Stimulated activated naive B cell treated with anti-CD40 and anti-IgM and Interleukin-4, amounts not matched to agents 10 μg/mL and 1 μg/mL and 100 μg/mL, for 72 hours (primary cell): ENCODE measurements at regions not wholly inside any gene's neighbourhood (a gene's known extent, or its start where the extent isn't known, plus 50 kb on each side); places are given as distances from the start of the nearest gene placed in this dataset.

ENCODE experiments used
- ATAC-seq, 2 donors: fragments of 150-1000 bp; cut with Tn5 transposase; replicated peaks; 2 replicates each; pipeline ENCODE4 v1.10.0; 2021; ENCODE audit warnings: moderate library complexity in 1 of 2
- DNase-seq: peaks from one replicate; pipeline ENCODE4 v3.0.0; 2021
- H3K27ac Mint-ChIP-seq: one replicate; pipeline ENCODE4 v1.8.0; 2022; ENCODE audit warnings: mild to moderate bottlenecking, mixed read lengths
- H3K27me3 Mint-ChIP-seq, 2 donors: one replicate each; pipeline ENCODE4 v1.8.0; 2022; ENCODE audit warnings: mixed read lengths in 2 of 2
- H3K36me3 Mint-ChIP-seq, 2 donors: one replicate each; pipeline ENCODE4 v1.8.0; 2022; ENCODE audit warnings: mixed read lengths in 2 of 2, mild to moderate bottlenecking in 1 of 2
- H3K4me1 Mint-ChIP-seq, 2 donors: one replicate each; pipeline ENCODE4 v1.8.0; 2022; ENCODE audit warnings: mixed read lengths in 2 of 2, mild to moderate bottlenecking in 1 of 2
- H3K4me3 Mint-ChIP-seq, 2 donors: one replicate each; pipeline ENCODE4 v1.8.0; 2022; ENCODE audit warnings: mild to moderate bottlenecking in 2 of 2, mixed read lengths in 2 of 2, moderate library complexity in 1 of 2
- H3K9me3 Mint-ChIP-seq, 2 donors: one replicate each; pipeline ENCODE4 v1.8.0; 2022; ENCODE audit warnings: mixed read lengths in 2 of 2, mild to moderate bottlenecking in 1 of 2

DNA sequence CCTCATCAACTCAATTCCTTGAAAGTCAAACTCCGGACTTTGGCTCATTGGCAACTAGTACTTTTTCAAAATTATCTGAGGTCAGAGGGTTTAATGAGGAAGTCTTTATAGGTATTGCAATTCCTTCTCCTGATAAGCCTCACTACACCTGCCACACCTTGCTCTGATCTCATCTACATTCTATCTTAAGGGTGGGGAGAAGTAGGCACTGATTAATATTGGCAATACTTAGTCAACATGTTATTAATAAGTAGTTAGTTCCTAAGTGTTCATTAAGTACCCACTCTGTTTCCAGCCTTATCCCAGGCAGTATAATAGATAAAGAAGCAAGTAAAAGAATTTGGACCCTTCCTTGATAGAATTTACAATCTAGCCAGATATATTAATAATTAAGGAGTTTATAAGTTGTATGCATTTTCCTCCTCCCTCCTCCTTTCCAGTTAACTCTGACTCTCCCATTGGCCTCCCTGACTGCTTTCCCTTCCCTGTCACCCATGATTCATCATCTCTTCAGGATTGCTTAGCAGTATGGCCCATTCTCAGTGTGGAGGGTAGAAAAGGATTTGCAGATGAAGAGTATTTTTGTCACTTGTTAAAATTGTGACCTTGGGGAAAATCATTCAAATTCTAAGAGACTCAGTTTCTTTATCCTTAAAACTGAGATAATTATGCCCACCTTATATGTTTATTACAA lies 231.0 kb upstream of the ATP2B1 start:
- no peak overlapping the region for H3K4me3 Mint-ChIP-seq
- ATAC-seq = no peak
- H3K9me3 Mint-ChIP-seq = peaks cover 2% of the 10 kb centered on the region in 2 donors
- peaks cover 39 to 80% of the 10 kb centered on the region in 2 donors for H3K4me1 Mint-ChIP-seq
- DNase-seq = no peak
- H3K27me3 Mint-ChIP-seq = no peaks in the 10 kb centered on the region
- H3K27ac Mint-ChIP-seq = no peak overlapping the region
- peaks cover 11 to 22% of the 10 kb centered on the region in 2 donors for H3K36me3 Mint-ChIP-seq

DNA sequence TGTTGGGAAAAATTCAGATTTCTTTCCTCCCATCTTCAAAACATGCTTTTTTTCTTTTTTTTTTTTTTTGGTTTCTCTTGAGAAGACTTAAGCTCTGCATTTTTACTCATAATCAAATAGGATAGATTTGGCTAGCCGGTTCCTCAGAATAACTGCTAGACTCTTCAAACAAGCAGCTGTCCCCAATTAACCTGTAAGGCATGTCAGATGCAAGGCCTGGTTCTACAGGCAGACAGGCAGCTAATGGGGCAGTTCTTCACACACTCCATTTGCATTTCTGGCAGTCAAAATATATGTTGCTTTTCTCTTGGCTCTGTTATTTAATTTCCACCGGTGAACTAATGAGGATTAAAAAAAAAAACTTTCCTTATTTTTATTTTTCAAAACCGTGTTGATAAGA lies 228.0 kb upstream of the ATP2B1 start:
- DNase-seq = no peak
- Mint-ChIP-seq H3K4me3 (peak overlapping the region in 1 of 2 donors; percentile 51), H3K27ac (no peak overlapping the region), H3K4me1 (peaks cover 45 to 78% of the 10 kb centered on the region in 2 donors), H3K36me3 (peaks cover 21 to 29% of the 10 kb centered on the region in 2 donors), H3K27me3 (no peaks in the 10 kb centered on the region), H3K9me3 (peaks cover 6 to 7% of the 10 kb centered on the region in 2 donors)
- ATAC-seq = peak; percentile 38 to 45

DNA sequence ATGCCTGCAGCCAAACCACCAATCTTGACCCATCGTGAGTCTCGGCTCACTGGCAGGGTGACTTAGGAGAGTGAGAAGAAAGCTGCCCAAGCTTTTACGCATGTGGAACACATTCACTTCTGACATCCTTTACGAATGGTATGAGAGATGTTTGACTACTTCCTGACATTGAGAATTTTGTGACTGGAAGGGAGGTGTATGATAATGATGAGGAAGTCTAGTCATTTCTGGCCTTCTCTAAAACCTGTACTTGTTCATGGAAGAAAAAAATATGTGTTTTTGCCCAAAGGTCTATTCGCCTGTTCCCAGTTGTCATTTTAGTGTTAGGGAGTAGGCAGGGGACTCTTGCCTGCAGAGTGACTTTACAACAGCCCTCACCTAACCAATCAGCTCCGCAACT lies 227.2 kb upstream of the ATP2B1 start:
- Mint-ChIP-seq H3K4me1 (peaks cover 41 to 75% of the 10 kb centered on the region in 2 donors), H3K9me3 (peaks cover 6 to 7% of the 10 kb centered on the region in 2 donors)

DNA sequence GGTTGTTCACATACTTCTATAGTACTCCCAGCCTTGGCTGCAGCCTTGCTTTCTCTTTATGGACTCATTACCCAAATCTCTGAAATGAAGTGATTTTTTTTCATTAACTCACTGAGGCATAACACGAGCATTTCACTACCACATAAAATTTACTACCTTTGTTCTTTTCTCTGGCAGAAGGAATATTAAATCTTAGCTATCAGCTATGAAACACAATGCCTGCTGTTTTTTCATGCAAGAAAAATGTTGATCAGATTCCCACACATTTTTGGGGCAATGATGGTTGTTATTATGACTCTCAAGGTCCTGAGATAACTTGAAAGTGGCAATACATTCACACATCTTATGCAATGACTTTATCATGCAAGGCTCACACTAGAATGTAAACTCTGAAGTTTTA lies 225.3 kb upstream of the ATP2B1 start:
- Mint-ChIP-seq H3K4me3 (no peak overlapping the region), H3K9me3 (peaks cover 4 to 7% of the 10 kb centered on the region in 2 donors), H3K27ac (no peak overlapping the region), H3K36me3 (peaks cover 15 to 16% of the 10 kb centered on the region in 2 donors), H3K4me1 (peaks cover 35 to 61% of the 10 kb centered on the region in 2 donors), H3K27me3 (no peaks in the 10 kb centered on the region)
- DNase-seq = no peak
- ATAC-seq = no peak

More for the DNA sequence above, 227.2 kb upstream of the ATP2B1 start:
- Mint-ChIP-seq H3K4me3 (peak overlapping the region in 1 of 2 donors; percentile 19), H3K27me3 (no peaks in the 10 kb centered on the region), H3K27ac (peak overlapping the region; percentile 90), H3K36me3 (peaks cover 18 to 26% of the 10 kb centered on the region in 2 donors)
- DNase-seq (no peak), ATAC-seq (peak; percentile 93 to 96)

DNA sequence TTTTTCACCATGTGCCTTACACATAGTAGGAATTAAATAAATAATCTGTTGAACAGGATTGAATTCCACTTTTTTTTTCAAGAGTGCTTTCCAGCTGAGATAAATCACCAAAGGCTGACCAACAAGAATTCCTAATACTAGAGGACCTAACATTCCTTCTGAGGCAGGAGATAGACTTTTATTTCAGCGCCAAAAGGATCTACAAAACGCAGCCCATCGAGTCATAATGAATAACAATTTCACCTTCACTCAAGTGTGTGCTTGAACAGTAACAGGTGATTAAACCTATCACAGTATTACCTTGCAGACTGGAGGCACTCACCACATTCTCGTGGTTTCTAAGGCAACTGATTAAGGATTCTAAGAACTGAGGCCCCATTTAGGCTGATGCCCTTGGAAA lies 224.3 kb upstream of the ATP2B1 start:
- Mint-ChIP-seq H3K27me3 (no peaks in the 10 kb centered on the region), H3K27ac (no peak overlapping the region), H3K9me3 (peaks cover 4 to 7% of the 10 kb centered on the region in 2 donors), H3K36me3 (peaks cover 15% of the 10 kb centered on the region in 2 donors), H3K4me3 (no peak overlapping the region), H3K4me1 (peaks cover 32 to 56% of the 10 kb centered on the region in 2 donors)
- ATAC-seq (no peak), DNase-seq (no peak)

DNA sequence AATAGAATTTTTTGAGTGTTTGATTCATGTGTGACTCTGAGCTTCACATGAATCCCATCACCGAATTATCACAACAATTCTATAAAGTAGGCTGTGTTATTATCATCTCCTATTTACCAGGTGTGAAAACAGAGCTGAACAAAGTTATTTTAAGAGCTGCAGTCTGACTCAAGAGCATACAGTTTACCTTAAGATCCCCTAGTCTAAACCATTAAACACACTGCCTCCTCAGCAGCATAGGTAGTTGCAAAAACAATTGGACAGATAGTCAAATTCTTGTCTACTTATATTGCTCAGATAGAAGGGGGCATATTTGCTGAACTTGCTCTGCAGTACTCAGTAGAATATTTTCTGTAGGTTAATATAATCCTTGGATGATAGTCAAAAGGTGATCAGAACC lies 219.8 kb upstream of the ATP2B1 start:
- peak in 1 of 2 donors; percentile 26 for ATAC-seq
- H3K9me3 Mint-ChIP-seq = peaks cover 2 to 4% of the 10 kb centered on the region in 2 donors
- DNase-seq = no peak
- peaks cover 4% of the 10 kb centered on the region in 2 donors for H3K36me3 Mint-ChIP-seq
- peak overlapping the region; percentile 80 for H3K27ac Mint-ChIP-seq
- H3K27me3 Mint-ChIP-seq = no peaks in the 10 kb centered on the region
- peaks cover 18 to 37% of the 10 kb centered on the region in 2 donors for H3K4me1 Mint-ChIP-seq
- H3K4me3 Mint-ChIP-seq = peak overlapping the region; percentile 66

DNA sequence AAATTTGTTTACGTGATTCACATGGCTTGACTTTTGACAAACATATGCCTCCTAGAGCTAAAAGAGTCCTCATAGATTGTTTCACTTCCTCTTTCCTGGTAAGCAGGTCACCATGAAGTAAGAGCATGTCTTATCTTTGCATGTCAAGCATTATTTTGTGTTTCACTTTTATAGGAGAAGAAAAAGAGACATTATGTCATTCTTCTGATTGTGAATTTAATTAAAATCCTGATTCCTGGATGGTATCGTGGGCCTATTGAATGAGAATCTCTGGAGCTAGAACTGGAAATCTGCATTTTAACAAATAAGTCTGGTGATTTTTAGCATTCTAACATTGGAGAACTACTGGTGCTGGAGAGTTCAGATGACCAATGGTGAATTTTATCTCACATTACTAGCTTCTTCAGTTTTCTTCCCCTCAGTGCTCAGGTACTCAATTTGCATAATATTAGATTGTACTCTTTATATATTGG lies 218.6 kb upstream of the ATP2B1 start:
- Mint-ChIP-seq H3K9me3 (peaks cover 4 to 5% of the 10 kb centered on the region in 2 donors), H3K36me3 (peaks cover 4 to 5% of the 10 kb centered on the region in 2 donors), H3K27ac (peak overlapping the region; percentile 98), H3K27me3 (no peaks in the 10 kb centered on the region), H3K4me1 (peaks cover 18 to 42% of the 10 kb centered on the region in 2 donors), H3K4me3 (peak overlapping the region; percentile 87 to 90)
- ATAC-seq = peak; percentile 97 to 98
- no peak for DNase-seq

DNA sequence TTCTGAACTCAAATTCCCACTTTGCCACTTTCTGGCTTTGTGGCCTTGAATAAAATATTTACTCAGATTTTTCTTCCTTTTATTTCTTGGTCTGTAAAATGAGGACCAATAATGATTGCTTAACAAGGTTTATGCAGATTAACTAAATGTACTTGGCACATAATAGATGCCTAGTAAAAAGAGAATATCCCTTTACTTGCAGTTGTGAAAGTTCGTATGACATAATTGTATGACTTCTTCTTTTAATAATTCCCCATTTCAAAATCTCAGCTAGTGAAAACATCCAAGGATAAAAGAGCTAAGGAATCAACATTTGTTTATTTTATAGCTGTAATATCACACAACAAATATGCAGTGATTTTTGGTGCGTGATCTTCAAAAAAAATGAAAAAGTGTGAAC lies 215.6 kb upstream of the ATP2B1 start:
- Mint-ChIP-seq H3K9me3 (peaks cover 3 to 9% of the 10 kb centered on the region in 2 donors), H3K4me3 (no peak overlapping the region), H3K27ac (no peak overlapping the region), H3K36me3 (peaks cover 10 to 13% of the 10 kb centered on the region in 2 donors), H3K4me1 (peaks cover 26 to 46% of the 10 kb centered on the region in 2 donors), H3K27me3 (no peaks in the 10 kb centered on the region)
- ATAC-seq (no peak), DNase-seq (no peak)

DNA sequence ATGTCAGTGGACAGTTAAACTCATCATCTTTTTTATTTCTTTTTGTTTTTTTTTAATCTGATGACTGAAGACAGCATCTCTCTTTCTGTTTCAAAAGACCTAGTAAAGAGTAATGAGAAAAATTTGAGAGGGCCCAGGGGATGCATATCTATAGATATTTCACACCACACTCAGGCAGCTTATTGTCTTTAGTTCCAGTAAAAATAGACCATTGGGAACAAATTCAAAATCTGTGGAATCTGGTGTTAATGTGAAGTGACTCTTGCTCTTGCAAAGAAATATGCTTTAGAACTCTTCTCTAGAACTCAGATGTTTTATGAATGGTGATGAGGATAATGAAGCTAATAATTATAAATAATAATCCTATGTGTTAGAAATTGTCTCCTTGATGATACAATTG lies 214.5 kb upstream of the ATP2B1 start:
- DNase-seq = no peak
- H3K4me3 Mint-ChIP-seq = no peak overlapping the region
- no peak for ATAC-seq
- H3K27me3 Mint-ChIP-seq = no peaks in the 10 kb centered on the region
- H3K9me3 Mint-ChIP-seq = peaks cover 3 to 9% of the 10 kb centered on the region in 2 donors
- peaks cover 10 to 13% of the 10 kb centered on the region in 2 donors for H3K36me3 Mint-ChIP-seq
- H3K4me1 Mint-ChIP-seq = peaks cover 29 to 53% of the 10 kb centered on the region in 2 donors
- peak overlapping the region; percentile 51 for H3K27ac Mint-ChIP-seq

DNA sequence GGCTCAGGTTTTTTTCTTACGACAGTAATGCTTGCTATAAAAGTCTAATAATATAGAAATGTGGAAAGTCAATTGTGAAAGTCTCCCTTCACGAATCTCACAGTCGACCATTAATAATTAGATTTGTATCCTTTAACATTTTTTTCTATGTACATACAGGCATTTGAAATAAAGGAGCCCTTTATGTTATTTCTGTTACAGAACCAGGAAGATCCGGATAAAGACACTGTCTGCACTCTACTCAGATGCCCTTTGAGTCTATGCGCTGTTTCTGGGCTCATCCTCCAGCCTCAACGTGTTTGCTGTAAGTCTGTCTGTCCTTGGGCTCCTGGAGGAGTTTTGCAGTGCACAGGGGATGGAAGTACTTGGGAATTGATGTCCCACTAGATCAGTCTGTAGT lies 212.2 kb upstream of the ATP2B1 start:
- Mint-ChIP-seq H3K27ac (no peak overlapping the region), H3K4me3 (no peak overlapping the region), H3K9me3 (peaks cover 3 to 9% of the 10 kb centered on the region in 2 donors), H3K27me3 (no peaks in the 10 kb centered on the region), H3K4me1 (peaks cover 27 to 56% of the 10 kb centered on the region in 2 donors), H3K36me3 (peaks cover 13% of the 10 kb centered on the region in 2 donors)
- ATAC-seq (no peak), DNase-seq (no peak)

DNA sequence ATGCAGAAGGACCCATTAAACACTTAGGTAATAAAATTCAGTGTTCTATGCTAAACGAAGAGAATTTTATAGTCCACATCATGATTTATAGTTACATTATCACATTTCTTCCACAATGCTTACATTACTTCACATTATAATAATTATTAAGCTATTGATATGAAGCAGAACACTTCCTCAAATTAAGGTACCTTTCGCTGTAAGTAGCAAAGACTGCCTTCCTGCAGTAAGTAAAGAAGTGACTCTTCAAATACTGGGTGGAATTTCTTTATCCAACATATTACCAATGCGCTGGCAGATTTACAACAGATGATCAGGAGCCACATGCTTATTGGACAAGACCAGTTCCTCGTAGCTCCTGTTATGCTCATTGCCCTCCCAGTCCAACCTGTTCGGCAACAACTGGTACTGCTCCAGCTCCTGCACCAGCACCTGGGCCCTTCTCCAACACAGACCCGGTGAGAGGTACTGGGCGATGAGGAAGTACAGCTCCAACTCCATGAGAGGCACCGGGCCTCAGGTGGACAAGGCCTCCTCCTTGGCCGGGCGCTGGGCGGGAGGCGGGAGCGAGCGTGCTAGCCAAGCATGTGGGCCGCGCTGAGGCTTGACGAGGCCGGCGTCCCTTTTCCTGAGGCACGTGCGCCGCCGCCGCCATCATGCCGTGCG lies 210.7 kb upstream of the ATP2B1 start:
- ATAC-seq = peak; percentile 43 to 44
- Mint-ChIP-seq H3K4me1 (peaks cover 26 to 44% of the 10 kb centered on the region in 2 donors), H3K4me3 (no peak overlapping the region), H3K36me3 (peaks cover 13% of the 10 kb centered on the region in 2 donors), H3K27ac (no peak overlapping the region), H3K27me3 (no peaks in the 10 kb centered on the region), H3K9me3 (peaks cover 3 to 9% of the 10 kb centered on the region in 2 donors)
- DNase-seq = no peak

DNA sequence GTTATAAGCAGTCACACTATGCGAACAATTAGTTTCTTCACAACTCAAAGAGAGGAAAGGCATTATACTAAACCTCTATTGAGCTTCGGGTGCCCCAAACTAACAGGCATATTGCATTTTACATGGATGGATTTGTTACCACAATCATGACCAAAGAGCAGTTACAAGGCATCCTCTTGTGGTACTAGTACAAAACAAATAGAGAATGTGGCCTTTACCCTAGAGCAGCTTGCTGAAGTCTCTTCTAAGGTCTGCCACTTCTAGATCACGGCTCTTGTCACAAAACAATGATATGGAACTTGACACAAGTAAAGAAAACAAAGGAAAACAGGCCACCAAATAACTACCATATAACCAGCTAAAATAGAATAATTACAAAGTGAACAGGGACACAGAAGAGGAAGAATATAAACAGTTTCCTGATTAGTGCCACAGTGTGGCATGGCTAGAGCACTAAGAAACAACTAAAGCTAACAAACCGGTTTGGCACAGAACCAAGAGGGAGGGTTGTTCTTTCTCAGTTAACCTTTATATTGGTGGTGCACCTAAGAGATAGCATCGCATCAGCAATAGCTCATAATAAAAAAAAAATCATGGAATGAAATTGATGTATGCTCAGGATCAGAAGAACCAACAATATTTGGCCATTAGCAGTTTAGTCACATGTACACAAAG lies 209.7 kb upstream of the ATP2B1 start:
- Mint-ChIP-seq H3K9me3 (peaks cover 3 to 9% of the 10 kb centered on the region in 2 donors), H3K4me1 (peaks cover 21 to 33% of the 10 kb centered on the region in 2 donors), H3K27me3 (no peaks in the 10 kb centered on the region), H3K4me3 (no peak overlapping the region), H3K36me3 (peaks cover 13% of the 10 kb centered on the region in 2 donors), H3K27ac (no peak overlapping the region)
- ATAC-seq (no peak), DNase-seq (no peak)

DNA sequence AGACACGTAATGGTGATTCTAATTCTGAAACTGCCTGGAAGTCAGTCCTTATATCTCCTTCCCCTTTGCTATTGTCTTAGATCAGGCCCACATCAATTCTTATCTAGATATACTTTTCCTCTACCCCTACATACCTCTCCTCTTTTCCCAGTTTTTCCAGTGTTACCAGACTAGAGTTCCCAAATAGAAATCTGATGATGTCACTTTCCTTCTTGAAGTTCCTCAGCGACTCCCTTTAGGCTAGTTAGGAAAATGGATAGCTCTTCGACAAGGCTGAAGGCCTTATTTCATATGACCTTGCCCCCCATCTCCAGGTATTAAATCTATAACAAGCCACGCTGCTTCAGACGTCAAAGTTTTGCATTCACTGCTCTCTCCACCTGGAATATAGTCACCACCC lies 201.1 kb upstream of the ATP2B1 start:
- Mint-ChIP-seq H3K36me3 (peaks cover 0 to 15% of the 10 kb centered on the region in 2 donors), H3K27me3 (no peaks in the 10 kb centered on the region), H3K4me3 (no peak overlapping the region), H3K9me3 (peaks cover 6 to 10% of the 10 kb centered on the region in 2 donors), H3K4me1 (peaks cover 2 to 7% of the 10 kb centered on the region in 2 donors), H3K27ac (no peak overlapping the region)
- DNase-seq (no peak), ATAC-seq (no peak)

DNA sequence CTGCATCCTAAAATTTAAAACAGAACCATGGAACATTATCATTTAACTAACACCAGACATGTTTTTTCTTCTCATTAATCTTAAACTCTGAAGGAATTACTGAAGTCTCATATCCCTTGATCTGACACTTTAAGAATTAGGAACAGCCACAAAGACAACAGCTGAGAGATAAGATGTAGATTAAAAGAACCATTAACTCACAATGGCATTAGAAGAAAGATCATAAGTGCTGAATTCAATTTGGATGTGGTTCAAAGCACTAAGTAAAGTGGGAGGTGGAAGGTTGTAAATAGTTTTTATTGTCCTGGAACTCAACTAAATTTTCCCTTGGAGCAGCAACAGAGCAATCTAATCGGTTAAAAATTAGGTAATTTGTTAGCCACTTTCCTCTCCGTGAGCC lies 199.0 kb upstream of the ATP2B1 start:
- ATAC-seq (no peak), DNase-seq (no peak)
- H3K4me3 Mint-ChIP-seq = no peak overlapping the region
- H3K9me3 Mint-ChIP-seq = peaks cover 6 to 9% of the 10 kb centered on the region in 2 donors
- H3K27ac Mint-ChIP-seq = no peak overlapping the region
- peaks cover 2 to 11% of the 10 kb centered on the region in 2 donors for H3K4me1 Mint-ChIP-seq
- peaks cover 0 to 12% of the 10 kb centered on the region in 2 donors for H3K36me3 Mint-ChIP-seq
- no peaks in the 10 kb centered on the region for H3K27me3 Mint-ChIP-seq
